ENCODE measurements at regions not wholly inside any gene's neighbourhood (a gene's known extent, or its start where the extent isn't known, plus 50 kb on each side); places are given as distances from the start of the nearest gene placed in this dataset.
"Not testable (repeated sequence)": the region's sequence is repeated elsewhere in the genome, so short reads cannot be mapped to it uniquely, and the experiment has no call there.

- Histone ChIP-seq H3K4me3 (ENCODE audit: extremely low read depth, insufficient read depth, low read length, poor library complexity, severe bottlenecking) (no peak overlapping the region), H3K36me3 (ENCODE audit: control insufficient read depth, insufficient read depth, low read length) (no peaks in the 10 kb centered on the region), H3K9me3 (ENCODE audit: control insufficient read depth, low read length) (no peaks in the 10 kb centered on the region), H3K4me1 (ENCODE audit: control insufficient read depth, insufficient read depth, low read length, poor library complexity, severe bottlenecking) (no peaks in the 10 kb centered on the region), H3K27ac (ENCODE audit: low read depth, low read length, severe bottlenecking) (no peak overlapping the region)
- 90 to 96% methylated on average over 5 of the region's 6 CpGs for WGBS, 2 experiments (ENCODE audit: insufficient coverage in 2 of 2)
Measured at GRCh38 chr11:121870206-121871045, 245.6 kb downstream of the BLID start.

DNA sequence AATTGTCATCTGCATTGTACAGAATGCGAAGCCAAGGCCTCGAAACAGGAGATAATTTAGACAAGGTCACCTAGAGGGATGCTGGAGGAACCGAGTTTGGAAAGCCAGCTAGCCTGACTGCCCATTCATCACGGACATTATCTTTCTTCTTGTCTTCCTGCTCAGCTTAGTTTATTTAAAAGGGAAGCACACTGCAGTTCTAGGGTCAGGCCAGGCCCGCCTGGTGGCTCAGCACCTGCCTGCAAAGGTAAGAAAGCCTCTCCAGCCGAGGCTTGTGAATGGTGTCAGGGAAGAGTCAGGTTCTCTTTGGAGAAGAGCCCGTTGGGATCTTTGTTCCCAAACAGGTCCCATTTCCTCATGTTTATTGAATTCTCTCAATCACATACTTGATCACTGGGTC lies 246.5 kb downstream of the BLID start:
- 89 to 100% methylated on average over 6 to 7 of the region's 7 CpGs for WGBS, 2 experiments (ENCODE audit: insufficient coverage in 2 of 2)
- H3K9me3 ChIP-seq (ENCODE audit: control insufficient read depth, low read length), result no peaks in the 10 kb centered on the region
- no peak overlapping the region for H3K4me3 ChIP-seq (ENCODE audit: extremely low read depth, insufficient read depth, low read length, poor library complexity, severe bottlenecking)
- H3K4me1 ChIP-seq (ENCODE audit: control insufficient read depth, insufficient read depth, low read length, poor library complexity, severe bottlenecking), result no peaks in the 10 kb centered on the region
- no peak overlapping the region for H3K27ac ChIP-seq (ENCODE audit: low read depth, low read length, severe bottlenecking)
- no peaks in the 10 kb centered on the region for H3K36me3 ChIP-seq (ENCODE audit: control insufficient read depth, insufficient read depth, low read length)

- Histone ChIP-seq H3K27ac (ENCODE audit: low read depth, low read length, severe bottlenecking) (no peak overlapping the region), H3K9me3 (ENCODE audit: control insufficient read depth, low read length) (no peaks in the 10 kb centered on the region)
- 88 to 94% methylated on average over 4 to 5 of the region's 6 CpGs for WGBS, 2 experiments (ENCODE audit: insufficient coverage in 2 of 2)
Measured at GRCh38 chr11:121866754-121867153, 249.3 kb downstream of the BLID start.

DNA sequence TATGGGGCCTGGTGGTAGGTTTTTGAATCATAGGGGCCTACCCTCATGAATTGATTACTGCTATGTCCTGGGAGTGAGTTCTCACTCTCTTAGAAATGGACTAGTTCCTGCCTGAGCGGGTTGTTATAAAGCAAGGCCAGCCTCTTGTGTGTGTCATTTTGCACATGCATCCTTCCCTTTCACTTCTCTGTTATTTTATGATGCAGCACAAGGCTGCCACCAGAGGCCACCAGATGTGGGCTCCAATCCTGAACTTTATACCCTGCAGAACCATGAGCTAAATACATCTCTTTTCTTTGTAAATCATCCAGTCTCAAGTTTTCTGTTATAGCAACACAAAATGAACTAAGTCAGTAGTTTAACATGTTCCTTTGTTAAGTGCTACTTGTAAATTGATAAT lies 251.4 kb downstream of the BLID start:
- WGBS, 2 experiments (ENCODE audit: insufficient coverage in 2 of 2), result 100% methylated on average over 1 of the region's 1 CpG
- Histone ChIP-seq H3K4me1 (ENCODE audit: control insufficient read depth, insufficient read depth, low read length, poor library complexity, severe bottlenecking) (no peaks in the 10 kb centered on the region), H3K9me3 (ENCODE audit: control insufficient read depth, low read length) (no peaks in the 10 kb centered on the region), H3K36me3 (ENCODE audit: control insufficient read depth, insufficient read depth, low read length) (no peaks in the 10 kb centered on the region), H3K27ac (ENCODE audit: low read depth, low read length, severe bottlenecking) (no peak overlapping the region), H3K4me3 (ENCODE audit: extremely low read depth, insufficient read depth, low read length, poor library complexity, severe bottlenecking) (no peak overlapping the region)

More at GRCh38 chr11:121866754-121867153, 249.3 kb downstream of the BLID start:
- H3K36me3 ChIP-seq (ENCODE audit: control insufficient read depth, insufficient read depth, low read length), result no peaks in the 10 kb centered on the region
- no peak overlapping the region for H3K4me3 ChIP-seq (ENCODE audit: extremely low read depth, insufficient read depth, low read length, poor library complexity, severe bottlenecking)
- H3K4me1 ChIP-seq (ENCODE audit: control insufficient read depth, insufficient read depth, low read length, poor library complexity, severe bottlenecking), result no peaks in the 10 kb centered on the region

DNA sequence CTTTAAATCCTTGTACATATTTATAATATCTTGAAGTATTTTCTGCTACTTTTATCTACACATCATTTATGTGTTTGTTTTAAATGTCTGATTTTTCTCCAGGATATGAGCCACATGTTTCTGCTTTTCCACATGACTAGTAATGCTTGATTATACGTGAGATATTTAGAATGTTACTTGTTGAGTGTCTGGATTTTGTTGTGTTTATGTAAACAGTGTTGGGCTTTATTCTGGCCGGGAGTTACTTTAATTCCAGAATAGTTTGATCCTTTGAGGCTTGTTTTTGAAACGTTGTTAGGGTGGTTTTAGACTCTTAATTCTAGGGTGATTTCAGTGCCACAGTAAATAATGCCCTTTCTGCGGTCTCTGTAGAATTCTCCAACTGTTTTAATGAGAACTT lies 252.9 kb downstream of the BLID start:
- WGBS, 2 experiments (ENCODE audit: insufficient coverage in 2 of 2), result 80 to 93% methylated on average over 3 to 4 of the region's 4 CpGs
- Histone ChIP-seq H3K4me3 (ENCODE audit: extremely low read depth, insufficient read depth, low read length, poor library complexity, severe bottlenecking) (no peak overlapping the region), H3K27ac (ENCODE audit: low read depth, low read length, severe bottlenecking) (no peak overlapping the region), H3K9me3 (ENCODE audit: control insufficient read depth, low read length) (no peaks in the 10 kb centered on the region), H3K4me1 (ENCODE audit: control insufficient read depth, insufficient read depth, low read length, poor library complexity, severe bottlenecking) (no peaks in the 10 kb centered on the region), H3K36me3 (ENCODE audit: control insufficient read depth, insufficient read depth, low read length) (no peaks in the 10 kb centered on the region)

DNA sequence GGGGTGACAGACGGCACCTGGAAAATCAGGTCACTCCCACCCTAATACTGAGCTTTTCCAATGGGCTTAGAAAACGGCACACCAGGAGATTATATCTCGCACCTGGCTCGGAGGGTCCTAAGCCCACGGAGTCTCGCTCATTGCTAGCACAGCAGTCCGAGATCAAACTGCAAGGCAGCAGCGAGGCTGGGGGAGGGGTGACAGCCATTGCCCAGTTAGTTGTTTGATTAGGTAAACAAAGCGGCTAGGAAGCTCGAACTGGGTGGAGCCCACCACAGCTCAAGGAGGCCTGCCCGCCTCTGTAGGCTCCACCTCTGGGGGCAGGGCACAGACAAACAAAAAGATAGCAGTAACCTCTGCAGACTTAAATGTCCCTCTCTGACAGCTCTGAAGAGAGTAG lies 260.9 kb downstream of the BLID start:
- 93 to 97% methylated on average over 6 to 7 of the region's 11 CpGs for WGBS, 2 experiments (ENCODE audit: insufficient coverage in 2 of 2)

GRCh38 chr11:121844016-121844415 lies 272.0 kb downstream of the BLID start:
- H3K27ac ChIP-seq (ENCODE audit: low read depth, low read length, severe bottlenecking), result no peak overlapping the region
- H3K36me3 ChIP-seq (ENCODE audit: control insufficient read depth, insufficient read depth, low read length), result no peaks in the 10 kb centered on the region
- H3K4me3 ChIP-seq (ENCODE audit: extremely low read depth, insufficient read depth, low read length, poor library complexity, severe bottlenecking), result no peak overlapping the region
- peaks cover 8% of the 10 kb centered on the region for H3K4me1 ChIP-seq (ENCODE audit: control insufficient read depth, insufficient read depth, low read length, poor library complexity, severe bottlenecking)
- peaks cover under 1% of the 10 kb centered on the region for H3K9me3 ChIP-seq (ENCODE audit: control insufficient read depth, low read length)
- 83 to 100% methylated on average over 1 of the region's 1 CpG for WGBS, 2 experiments (ENCODE audit: insufficient coverage in 2 of 2)

More for the DNA sequence above, 260.9 kb downstream of the BLID start:
- H3K4me3 ChIP-seq (ENCODE audit: extremely low read depth, insufficient read depth, low read length, poor library complexity, severe bottlenecking); H3K36me3 ChIP-seq (ENCODE audit: control insufficient read depth, insufficient read depth, low read length); H3K9me3 ChIP-seq (ENCODE audit: control insufficient read depth, low read length); H3K27ac ChIP-seq (ENCODE audit: low read depth, low read length, severe bottlenecking); H3K4me1 ChIP-seq (ENCODE audit: control insufficient read depth, insufficient read depth, low read length, poor library complexity, severe bottlenecking): not testable (repeated sequence)

GRCh38 chr11:121842192-121842585 lies 273.8 kb downstream of the BLID start:
- Histone ChIP-seq H3K36me3 (ENCODE audit: control insufficient read depth, insufficient read depth, low read length) (no peaks in the 10 kb centered on the region), H3K27ac (ENCODE audit: low read depth, low read length, severe bottlenecking) (no peak overlapping the region), H3K9me3 (ENCODE audit: control insufficient read depth, low read length) (no peaks in the 10 kb centered on the region), H3K4me1 (ENCODE audit: control insufficient read depth, insufficient read depth, low read length, poor library complexity, severe bottlenecking) (peaks cover 8% of the 10 kb centered on the region), H3K4me3 (ENCODE audit: extremely low read depth, insufficient read depth, low read length, poor library complexity, severe bottlenecking) (no peak overlapping the region)
- WGBS, 2 experiments (ENCODE audit: insufficient coverage in 2 of 2), result no CpG with 5 or more reads among the region's 5 CpGs

GRCh38 chr11:121841487-121842191 lies 274.4 kb downstream of the BLID start:
- Histone ChIP-seq H3K27ac (ENCODE audit: low read depth, low read length, severe bottlenecking) (no peak overlapping the region), H3K4me3 (ENCODE audit: extremely low read depth, insufficient read depth, low read length, poor library complexity, severe bottlenecking) (no peak overlapping the region), H3K4me1 (ENCODE audit: control insufficient read depth, insufficient read depth, low read length, poor library complexity, severe bottlenecking) (peaks cover 8% of the 10 kb centered on the region), H3K36me3 (ENCODE audit: control insufficient read depth, insufficient read depth, low read length) (no peaks in the 10 kb centered on the region), H3K9me3 (ENCODE audit: control insufficient read depth, low read length) (no peaks in the 10 kb centered on the region)
- 75 to 78% methylated on average over 4 of the region's 5 CpGs for WGBS, 2 experiments (ENCODE audit: insufficient coverage in 2 of 2)

- Histone ChIP-seq H3K9me3 (ENCODE audit: control insufficient read depth, low read length) (no peaks in the 10 kb centered on the region), H3K4me1 (ENCODE audit: control insufficient read depth, insufficient read depth, low read length, poor library complexity, severe bottlenecking) (peaks cover 8% of the 10 kb centered on the region), H3K4me3 (ENCODE audit: extremely low read depth, insufficient read depth, low read length, poor library complexity, severe bottlenecking) (no peak overlapping the region), H3K27ac (ENCODE audit: low read depth, low read length, severe bottlenecking) (no peak overlapping the region), H3K36me3 (ENCODE audit: control insufficient read depth, insufficient read depth, low read length) (no peaks in the 10 kb centered on the region)
- 67% methylated on average over 1 of the region's 1 CpG; no CpG with 5 or more reads in 1 of the 2 experiments for WGBS, 2 experiments (ENCODE audit: insufficient coverage in 2 of 2)
Measured at GRCh38 chr11:121839781-121840180, 276.2 kb downstream of the BLID start.

DNA sequence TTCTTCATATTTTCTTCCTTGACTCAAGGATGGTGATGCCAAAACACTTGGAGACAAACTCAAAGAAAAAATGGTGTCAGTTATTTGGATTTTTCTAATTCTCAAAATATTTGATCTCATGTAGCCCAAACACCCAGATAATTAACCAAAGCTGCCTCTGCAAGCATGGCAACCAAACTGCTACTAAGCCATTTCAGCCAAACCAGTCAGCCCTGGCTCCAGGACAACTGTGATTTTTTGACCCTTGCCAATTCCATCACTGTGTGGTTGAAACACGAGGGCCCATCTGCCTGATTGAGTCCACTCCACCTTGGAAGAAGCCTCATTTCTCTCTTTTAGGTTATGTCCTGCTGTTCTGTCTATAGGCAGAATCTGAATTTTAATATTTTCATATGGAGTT lies 277.4 kb downstream of the BLID start:
- H3K36me3 ChIP-seq (ENCODE audit: control insufficient read depth, insufficient read depth, low read length), result no peaks in the 10 kb centered on the region
- 80% methylated on average over 1 of the region's 1 CpG; no CpG with 5 or more reads in 1 of the 2 experiments for WGBS, 2 experiments (ENCODE audit: insufficient coverage in 2 of 2)
- H3K9me3 ChIP-seq (ENCODE audit: control insufficient read depth, low read length), result no peaks in the 10 kb centered on the region
- H3K4me1 ChIP-seq (ENCODE audit: control insufficient read depth, insufficient read depth, low read length, poor library complexity, severe bottlenecking), result peaks cover 8% of the 10 kb centered on the region
- H3K4me3 ChIP-seq (ENCODE audit: extremely low read depth, insufficient read depth, low read length, poor library complexity, severe bottlenecking), result no peak overlapping the region
- H3K27ac ChIP-seq (ENCODE audit: low read depth, low read length, severe bottlenecking), result no peak overlapping the region
